ENCODE measurements at regions not wholly inside any gene's neighbourhood (a gene's known extent, or its start where the extent isn't known, plus 50 kb on each side); places are given as distances from the start of the nearest gene placed in this dataset.

DNA sequence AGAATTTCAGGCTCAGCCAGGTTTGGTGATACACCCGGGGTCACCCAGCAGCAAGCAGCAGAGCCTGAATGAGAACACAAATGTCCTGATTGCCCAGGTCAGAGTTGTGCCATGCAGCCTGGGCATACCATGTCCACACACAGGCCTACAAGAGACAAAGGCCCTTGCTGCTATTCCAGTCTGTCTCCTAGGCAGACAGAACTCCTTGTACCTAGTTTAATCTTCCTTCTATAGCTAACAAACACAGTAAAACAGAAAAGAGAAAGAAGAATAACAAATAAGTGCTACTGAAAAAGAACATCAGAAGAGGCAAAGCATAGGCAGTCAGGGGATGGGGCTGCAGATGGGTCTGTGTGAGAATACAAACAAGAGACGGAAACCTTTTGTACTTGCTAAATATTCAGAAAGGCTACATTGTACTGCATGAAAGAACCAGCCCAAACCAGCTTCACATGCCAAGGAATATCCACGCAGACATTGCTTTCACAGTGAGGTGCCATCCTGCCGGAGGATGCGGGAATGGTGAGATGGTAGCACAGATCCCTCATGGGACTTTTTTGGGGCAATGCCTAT lies 401.7 kb downstream of the OMA1 start:
- TF ChIP-seq TBP (optimal IDR thresholded peaks at IDR 0.05; ENCODE audit: low read depth, low read length) (no peak), BRCA1 (IDR thresholded peaks at IDR 0.05) (no peak), BRCA1 (CRISPR knock-in tag; IDR thresholded peaks at IDR 0.05) (no peak)

Measured in K562 (cell line).